Uterus (tissue), 3 donors: ENCODE measurements at regions not wholly inside any gene's neighbourhood (a gene's known extent, or its start where the extent isn't known, plus 50 kb on each side); places are given as distances from the start of the nearest gene placed in this dataset.
"Not testable (repeated sequence)": the region's sequence is repeated elsewhere in the genome, so short reads cannot be mapped to it uniquely, and the experiment has no call there.

Experiments used
- DNase-seq, 2 donors: peaks; one replicate each; pipeline ENCODE4 v3.0.0-alpha.2; 2019 to 2020
- H3K27ac ChIP-seq, 2 donors: fragments of 200-600 bp; sonication (generic); 1 replicate in 1 of 2; 2 replicates in 1 of 2; pipeline ENCODE4 v1.5.1; 2016 to 2018
- H3K27me3 ChIP-seq, 2 donors: fragments of 200-600 bp; sonication (generic); one replicate each; pipeline ENCODE4 v1.5.1; 2018 to 2019; ENCODE audit warnings: control low read depth in 1 of 2
- H3K36me3 ChIP-seq, 2 donors: fragments of 200-600 bp; sonication (generic); one replicate each; pipeline ENCODE4 v1.5.1; 2019; ENCODE audit warnings: control low read depth in 1 of 2
- H3K4me1 ChIP-seq, 2 donors: fragments of 200-600 bp; sonication (generic); one replicate each; pipeline ENCODE4 v1.5.1; 2018 to 2019; ENCODE audit warnings: control low read depth in 1 of 2
- H3K4me3 ChIP-seq, 2 donors: fragments of 200-600 bp; sonication (generic); 1 replicate in 1 of 2; 2 replicates in 1 of 2; pipeline ENCODE4 v1.5.1; 2018 to 2019; ENCODE audit warnings: mild to moderate bottlenecking in 1 of 2
- H3K9me3 ChIP-seq, 2 donors: fragments of 200-600 bp; sonication (generic); one replicate each; pipeline ENCODE4 v1.5.1; 2019; ENCODE audit warnings: control low read depth in 1 of 2
- CTCF ChIP-seq, 4 experiments: fragments of 200-600 bp in 2 of 4; fragments of 450-650 bp in 2 of 4; sonication (generic) in 2 of 4; IDR thresholded peaks; one replicate each; pipeline ENCODE4 v1.5.1; 2016 to 2019; ENCODE audit warnings: antibody characterized with exemption in 4 of 4, mild to moderate bottlenecking in 2 of 4, moderate library complexity in 1 of 4
- POLR2A ChIP-seq, 2 donors: fragments of 450-650 bp; IDR thresholded peaks; one replicate each; pipeline ENCODE4 v1.6.1; 2016; ENCODE audit warnings: antibody characterized with exemption in 2 of 2, mild to moderate bottlenecking in 1 of 2, moderate library complexity in 1 of 2
- intact Hi-C: fragments of 100-400 bp; cut with DNase I; formaldehyde crosslinking; loops from one replicate; pipeline ENCODE4 v1.15.1; 2023; ENCODE audit warnings: low total_unique reads
- donor health status: DM: yes; HTN: yes; CAD: no.

GRCh38 chr4:103948244-103949018 lies 228.6 kb upstream of the TACR3 start:
- Histone ChIP-seq H3K4me3 (no peak overlapping the region), H3K27me3 (no peaks in the 10 kb centered on the region), H3K9me3 (no peaks in the 10 kb centered on the region), H3K4me1 (no peaks in the 10 kb centered on the region), H3K27ac (no peak overlapping the region), H3K36me3 (no peaks in the 10 kb centered on the region)
- intact Hi-C loops: no loop called here
- no peak for DNase-seq
- TF ChIP-seq POLR2A (IDR thresholded peaks at IDR 0.05): no peak
- TF ChIP-seq CTCF (IDR thresholded peaks at IDR 0.05): no peak

GRCh38 chr4:103947617-103948016 lies 227.8 kb upstream of the TACR3 start:
- no peaks in the 10 kb centered on the region for H3K9me3 ChIP-seq
- no peak overlapping the region for H3K4me3 ChIP-seq
- no peaks in the 10 kb centered on the region for H3K36me3 ChIP-seq
- H3K4me1 ChIP-seq: no peaks in the 10 kb centered on the region
- DNase-seq: no peak
- H3K27me3 ChIP-seq: no peaks in the 10 kb centered on the region
- intact Hi-C loops: no loop called here
- no peak overlapping the region for H3K27ac ChIP-seq
- no peak for TF ChIP-seq CTCF (IDR thresholded peaks at IDR 0.05)
- no peak for TF ChIP-seq POLR2A (IDR thresholded peaks at IDR 0.05)

- intact Hi-C loops, H3K9me3 ChIP-seq, H3K27me3 ChIP-seq, H3K4me3 ChIP-seq, H3K27ac ChIP-seq, DNase-seq, H3K4me1 ChIP-seq, H3K36me3 ChIP-seq: not testable (repeated sequence)
These were observed 227.0 kb upstream of the TACR3 start for GRCh38 chr4:103946621-103947268.

- Histone ChIP-seq H3K4me3 (no peak overlapping the region), H3K4me1 (no peaks in the 10 kb centered on the region), H3K9me3 (no peaks in the 10 kb centered on the region), H3K27ac (no peak overlapping the region), H3K27me3 (no peaks in the 10 kb centered on the region), H3K36me3 (no peaks in the 10 kb centered on the region)
- intact Hi-C loops: no loop called here
- no peak for DNase-seq
- TF ChIP-seq POLR2A (IDR thresholded peaks at IDR 0.05) (no peak), CTCF (IDR thresholded peaks at IDR 0.05) (no peak)
These were observed 218.7 kb upstream of the TACR3 start for GRCh38 chr4:103938488-103938887.

- H3K9me3 ChIP-seq: no peaks in the 10 kb centered on the region
- H3K27me3 ChIP-seq: no peaks in the 10 kb centered on the region
- no peak overlapping the region for H3K27ac ChIP-seq
- DNase-seq: no peak
- intact Hi-C loops: no loop called here
- TF ChIP-seq CTCF (IDR thresholded peaks at IDR 0.05) (no peak), POLR2A (IDR thresholded peaks at IDR 0.05) (no peak)
- H3K36me3 ChIP-seq: no peaks in the 10 kb centered on the region
- no peak overlapping the region for H3K4me3 ChIP-seq
- no peaks in the 10 kb centered on the region for H3K4me1 ChIP-seq
These were observed 216.9 kb upstream of the TACR3 start for GRCh38 chr4:103936653-103937145.
